Mammary epithelial cell (primary cell): ENCODE measurements at regions not wholly inside any gene's neighbourhood (a gene's known extent, or its start where the extent isn't known, plus 50 kb on each side); places are given as distances from the start of the nearest gene placed in this dataset.

Source experiments
- EZH2 ChIP-seq: IDR thresholded peaks from 2 replicates; pipeline ENCODE4 v1.6.1; 2012; ENCODE audit warnings: low read length, inconsistent platforms, borderline replicate concordance
- TF ChIP-seq, protein P1 (sequence below), 2 donors: IDR thresholded peaks in 1 of 2; conservative IDR thresholded peaks in 1 of 2; 2 replicates each; pipeline ENCODE4 v1.5.1; 2011 to 2012; ENCODE audit warnings: inconsistent platforms in 2 of 2, low read length in 2 of 2, mild to moderate bottlenecking in 2 of 2, control low read depth in 1 of 2, low read depth in 1 of 2; ENCODE audit not compliant: insufficient read depth in 1 of 2; ENCODE audit errors: extremely low read depth in 1 of 2

DNA sequence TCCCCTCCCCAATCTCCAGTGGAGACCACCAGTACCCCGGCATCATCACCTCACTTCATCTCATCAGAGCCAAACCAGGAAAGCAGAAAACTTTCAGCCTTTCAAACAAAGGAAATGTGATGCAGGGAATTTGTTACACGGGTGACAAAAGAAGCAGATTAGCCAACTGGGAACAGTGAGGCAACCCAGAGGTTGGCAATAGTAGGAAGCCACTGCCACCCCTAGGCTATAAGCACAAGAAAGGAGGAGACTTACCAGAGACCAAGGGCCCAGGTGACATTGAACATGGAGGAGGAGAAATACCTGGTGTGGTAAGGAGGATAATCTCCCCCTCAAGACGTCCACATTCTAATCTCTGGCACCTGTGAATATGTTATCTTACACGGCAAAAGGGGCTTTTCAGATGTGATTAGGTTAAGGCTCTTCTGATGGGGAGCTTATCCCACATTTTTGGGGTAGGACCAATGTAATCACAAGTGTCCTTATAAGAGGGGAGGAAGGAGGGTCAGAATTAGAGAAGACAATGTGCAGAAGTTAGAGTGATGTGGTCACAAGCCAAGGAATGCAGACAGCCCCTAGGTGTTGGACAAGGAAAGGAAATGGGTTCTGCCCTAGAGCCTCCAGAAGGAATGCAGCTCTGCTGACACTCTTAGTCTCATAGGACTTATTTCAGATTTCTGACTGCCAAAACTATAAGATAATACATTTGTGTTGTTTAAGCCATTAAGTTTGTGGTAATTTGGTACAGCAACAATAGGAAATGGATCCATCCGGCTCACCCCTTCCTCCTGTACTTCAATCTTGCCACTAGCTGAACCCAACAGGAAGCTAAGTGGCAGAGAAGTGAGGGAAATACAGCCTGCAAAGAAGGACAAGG is 83.6 kb upstream of the VAV3 start:
- TF ChIP-seq, protein P1, sequence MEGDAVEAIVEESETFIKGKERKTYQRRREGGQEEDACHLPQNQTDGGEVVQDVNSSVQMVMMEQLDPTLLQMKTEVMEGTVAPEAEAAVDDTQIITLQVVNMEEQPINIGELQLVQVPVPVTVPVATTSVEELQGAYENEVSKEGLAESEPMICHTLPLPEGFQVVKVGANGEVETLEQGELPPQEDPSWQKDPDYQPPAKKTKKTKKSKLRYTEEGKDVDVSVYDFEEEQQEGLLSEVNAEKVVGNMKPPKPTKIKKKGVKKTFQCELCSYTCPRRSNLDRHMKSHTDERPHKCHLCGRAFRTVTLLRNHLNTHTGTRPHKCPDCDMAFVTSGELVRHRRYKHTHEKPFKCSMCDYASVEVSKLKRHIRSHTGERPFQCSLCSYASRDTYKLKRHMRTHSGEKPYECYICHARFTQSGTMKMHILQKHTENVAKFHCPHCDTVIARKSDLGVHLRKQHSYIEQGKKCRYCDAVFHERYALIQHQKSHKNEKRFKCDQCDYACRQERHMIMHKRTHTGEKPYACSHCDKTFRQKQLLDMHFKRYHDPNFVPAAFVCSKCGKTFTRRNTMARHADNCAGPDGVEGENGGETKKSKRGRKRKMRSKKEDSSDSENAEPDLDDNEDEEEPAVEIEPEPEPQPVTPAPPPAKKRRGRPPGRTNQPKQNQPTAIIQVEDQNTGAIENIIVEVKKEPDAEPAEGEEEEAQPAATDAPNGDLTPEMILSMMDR (conservative IDR thresholded peaks at IDR 0.05 in 1 of 2, IDR thresholded peaks at IDR 0.05 in 1 of 2; ENCODE audit: extremely low read depth in 1 of 2, insufficient read depth in 1 of 2, low read depth in 1 of 2, low read length in 2 of 2) = no peak
- TF ChIP-seq EZH2 = no peak
